A673 (cell line): ENCODE measurements at regions not wholly inside any gene's neighbourhood (a gene's known extent, or its start where the extent isn't known, plus 50 kb on each side); places are given as distances from the start of the nearest gene placed in this dataset.
"Not testable (repeated sequence)": the region's sequence is repeated elsewhere in the genome, so short reads cannot be mapped to it uniquely, and the experiment has no call there.

Source experiments
- BruUV-seq: library from RNA; stranded (reverse); fragments of 400-500 nt; replicated peaks from 2 replicates; lab custom pipeline; 2021; lab: Mats Ljungman, UMichigan
- CTCF ChIA-PET: fragments of 300-600 bp; sonication (Branson Sonifier 250); formaldehyde crosslinking; loops from one replicate; lab custom pipeline; 2022; ENCODE audit warnings: antibody characterized with exemption; lab: Charles Lee
- POLR2A ChIA-PET: fragments of 300-600 bp; sonication (Branson Sonifier 250); formaldehyde crosslinking; loops from one replicate; lab custom pipeline; 2022; ENCODE audit warnings: antibody characterized with exemption; ENCODE audit not compliant: low non-redundant PET; lab: Charles Lee
- DNase-seq: peaks from one replicate; pipeline ENCODE4 v3.0.0-alpha.2; 2015; ENCODE audit warnings: low spot score
- H3K27ac ChIP-seq: fragments of 200-600 bp; sonication (generic); 2 replicates; pipeline ENCODE4 v1.5.1; 2016; ENCODE audit warnings: mixed run types, low read depth, mild to moderate bottlenecking, mixed read lengths, antibody characterized with exemption, low read length; ENCODE audit not compliant: poor library complexity, severe bottlenecking
- H3K27me3 ChIP-seq: fragments of 200-600 bp; sonication (generic); replicated peaks from 2 replicates; pipeline ENCODE4 v1.6.1; 2017; ENCODE audit warnings: mixed run types, low read depth, mild to moderate bottlenecking, mixed read lengths, antibody characterized with exemption, low read length; ENCODE audit not compliant: insufficient read depth, poor library complexity
- H3K36me3 ChIP-seq: fragments of 200-600 bp; sonication (generic); 2 replicates; pipeline ENCODE4 v1.6.1; 2016; ENCODE audit warnings: mixed run types, mild to moderate bottlenecking, mixed read lengths, antibody characterized with exemption, low read length; ENCODE audit not compliant: insufficient read depth, poor library complexity, severe bottlenecking
- H3K4me1 ChIP-seq: fragments of 200-600 bp; sonication (generic); 2 replicates; pipeline ENCODE4 v1.6.1; 2017; ENCODE audit warnings: mixed run types, mild to moderate bottlenecking, mixed read lengths, antibody characterized with exemption, low read length; ENCODE audit not compliant: insufficient read depth, poor library complexity, severe bottlenecking
- H3K4me3 ChIP-seq: fragments of 200-600 bp; sonication (generic); 2 replicates; pipeline ENCODE4 v1.5.1; 2016; ENCODE audit warnings: low read depth, mixed run types, mild to moderate bottlenecking, mixed read lengths, low read length; ENCODE audit not compliant: poor library complexity, severe bottlenecking
- H3K9me3 ChIP-seq: fragments of 200-600 bp; sonication (generic); 2 replicates; pipeline ENCODE4 v1.6.1; 2016; ENCODE audit warnings: mixed run types, low read depth, mild to moderate bottlenecking, mixed read lengths, antibody characterized with exemption, low read length; ENCODE audit not compliant: poor library complexity, severe bottlenecking
- CTCF ChIP-seq: fragments of 300-800, 200-600 bp; sonication (generic); conservative IDR thresholded peaks from 2 replicates; pipeline ENCODE4 v1.5.1; 2017; ENCODE audit warnings: low read depth, mild to moderate bottlenecking, antibody characterized with exemption, low read length, moderate library complexity, mixed read lengths
- EZH2 ChIP-seq: fragments of 200-600 bp; sonication (generic); IDR thresholded peaks from 2 replicates; pipeline ENCODE4 v1.6.1; 2017; ENCODE audit warnings: borderline replicate concordance, low read depth, mild to moderate bottlenecking, mixed read lengths, antibody characterized with exemption, low read length; ENCODE audit not compliant: poor library complexity, severe bottlenecking
- intact Hi-C: fragments of 100-400 bp; cut with micrococcal nuclease; formaldehyde crosslinking; loops from one replicate; pipeline ENCODE4 v1.10.0; 2022; ENCODE audit not compliant: unreplicated experiment

GRCh38 chr13:23966691-23967615 lies 69.7 kb upstream of the C1QTNF9B start:
- no peaks in the 10 kb centered on the region for H3K4me1 ChIP-seq
- intact Hi-C loops: no loop called here
- H3K36me3 ChIP-seq: no peaks in the 10 kb centered on the region
- ChIA-PET POLR2A (no interaction called here), CTCF (no interaction called here)
- no peak for TF ChIP-seq CTCF
- no peak for TF ChIP-seq EZH2
- no peak overlapping the region for H3K4me3 ChIP-seq
- no peak overlapping the region for H3K27ac ChIP-seq
- H3K9me3 ChIP-seq: no peaks in the 10 kb centered on the region
- no peak for DNase-seq
- no TSS peak for BruUV-seq
- no peaks in the 10 kb centered on the region for H3K27me3 ChIP-seq

- intact Hi-C loops, H3K4me3 ChIP-seq, DNase-seq, CTCF ChIA-PET, H3K36me3 ChIP-seq, POLR2A ChIA-PET, H3K4me1 ChIP-seq, H3K27ac ChIP-seq, BruUV-seq, H3K27me3 ChIP-seq, H3K9me3 ChIP-seq: not testable (repeated sequence)
Observed at GRCh38 chr13:23967792-23968191, 70.5 kb upstream of the C1QTNF9B start.

- no peak for DNase-seq
- intact Hi-C loops: no loop called here
- H3K27me3 ChIP-seq: no peaks in the 10 kb centered on the region
Observed at GRCh38 chr13:23969647-23970046, 72.3 kb upstream of the C1QTNF9B start.

More at GRCh38 chr13:23969647-23970046, 72.3 kb upstream of the C1QTNF9B start:
- H3K4me1 ChIP-seq: no peaks in the 10 kb centered on the region
- H3K9me3 ChIP-seq: no peaks in the 10 kb centered on the region
- no peak overlapping the region for H3K27ac ChIP-seq
- no peaks in the 10 kb centered on the region for H3K36me3 ChIP-seq
- POLR2A ChIA-PET: no interaction called here
- CTCF ChIA-PET: no interaction called here
- no TSS peak for BruUV-seq
- TF ChIP-seq EZH2 (no peak), CTCF (no peak)
- no peak overlapping the region for H3K4me3 ChIP-seq
